C4-2B (cell line): ENCODE measurements at regions not wholly inside any gene's neighbourhood (a gene's known extent, or its start where the extent isn't known, plus 50 kb on each side); places are given as distances from the start of the nearest gene placed in this dataset.

ENCODE experiments used
- H3K27ac ChIP-seq: fragments of 450-650 bp; 2 replicates; pipeline ENCODE4 v1.5.1; 2017
- CTCF ChIP-seq: fragments of 450-650 bp; conservative IDR thresholded peaks from 2 replicates; pipeline ENCODE4 v1.5.1; 2017; ENCODE audit warnings: mild to moderate bottlenecking
- ZFX ChIP-seq: fragments of 450-650 bp; IDR thresholded peaks from 2 replicates; pipeline ENCODE4 v1.6.1; 2017

GRCh38 chr11:134761386-134761785 lies 349.3 kb upstream of the B3GAT1 start:
- TF ChIP-seq ZFX (no peak), CTCF (no peak)
- H3K27ac ChIP-seq = no peak overlapping the region

GRCh38 chr11:134760957-134761356 lies 348.9 kb upstream of the B3GAT1 start:
- H3K27ac ChIP-seq = no peak overlapping the region
- TF ChIP-seq ZFX (no peak), CTCF (no peak)

GRCh38 chr11:134760299-134760698 lies 348.3 kb upstream of the B3GAT1 start:
- TF ChIP-seq CTCF (no peak), ZFX (no peak)
- no peak overlapping the region for H3K27ac ChIP-seq

- H3K27ac ChIP-seq = no peak overlapping the region
- TF ChIP-seq CTCF = no peak
These were observed 347.8 kb upstream of the B3GAT1 start for GRCh38 chr11:134759855-134760254.

- TF ChIP-seq ZFX (no peak), CTCF (no peak)
- no peak overlapping the region for H3K27ac ChIP-seq
These were observed 347.2 kb upstream of the B3GAT1 start for GRCh38 chr11:134759274-134759673.

- TF ChIP-seq ZFX = no peak
- TF ChIP-seq CTCF = no peak
- no peak overlapping the region for H3K27ac ChIP-seq
These were observed 346.4 kb upstream of the B3GAT1 start for GRCh38 chr11:134758342-134758931.

- TF ChIP-seq CTCF (no peak), ZFX (no peak)
- H3K27ac ChIP-seq = no peak overlapping the region
These were observed 345.6 kb upstream of the B3GAT1 start for GRCh38 chr11:134757633-134758032.
